OCI-M2 (cell line): ENCODE measurements at regions not wholly inside any gene's neighbourhood (a gene's known extent, or its start where the extent isn't known, plus 50 kb on each side); places are given as distances from the start of the nearest gene placed in this dataset.

Experiments
- DNase-seq: peaks from one replicate; lab custom pipeline; 2025; ENCODE audit not compliant: unreplicated experiment; lab: John Stamatoyannopoulos, UW

DNA sequence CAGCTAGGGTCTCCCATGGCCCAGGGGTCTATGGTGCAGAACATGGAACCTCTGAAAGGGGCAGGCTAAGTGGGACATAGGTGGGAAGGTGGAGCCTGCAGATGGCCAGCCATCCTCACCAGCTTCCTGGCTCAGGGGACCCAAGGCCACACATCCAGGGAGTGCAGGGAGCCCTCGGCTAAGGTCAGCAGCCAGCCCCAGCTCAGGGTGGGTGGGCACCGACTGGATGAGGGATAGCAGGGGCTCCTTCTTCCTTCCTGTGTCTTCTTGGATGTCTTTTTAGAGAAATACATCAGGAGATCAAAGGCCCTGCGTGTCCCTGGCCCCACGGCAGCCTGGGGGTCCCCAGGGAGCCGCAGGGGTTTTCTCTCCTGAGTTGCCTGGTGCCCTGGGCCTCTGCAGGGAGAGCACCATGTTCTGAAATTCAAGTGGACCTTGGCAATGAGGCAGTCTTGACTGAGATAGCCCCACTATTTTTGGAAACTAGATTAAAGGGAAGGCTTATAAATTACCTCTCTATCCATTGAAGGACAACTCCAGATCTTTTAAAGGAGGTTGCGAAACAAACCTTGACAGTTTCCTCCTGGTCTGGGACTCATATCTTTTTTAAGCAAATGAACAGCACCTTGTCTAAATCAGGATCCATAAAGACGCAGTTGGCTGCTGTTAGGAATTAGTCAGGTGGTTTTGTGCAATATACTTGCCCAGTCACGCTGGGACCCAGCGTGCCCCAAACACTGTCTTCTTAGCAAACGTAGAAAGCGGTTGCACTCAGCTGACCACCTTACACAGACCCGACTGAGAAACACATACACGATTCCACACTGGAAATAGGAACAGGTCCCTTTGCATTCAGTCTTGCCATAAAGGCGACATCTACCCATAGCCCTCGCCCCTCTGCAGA is 242.3 kb downstream of the TOMM20 start:
- DNase-seq: no peak

GRCh38 chr1:234885601-234886000 is 243.0 kb downstream of the TOMM20 start:
- no peak for DNase-seq

DNA sequence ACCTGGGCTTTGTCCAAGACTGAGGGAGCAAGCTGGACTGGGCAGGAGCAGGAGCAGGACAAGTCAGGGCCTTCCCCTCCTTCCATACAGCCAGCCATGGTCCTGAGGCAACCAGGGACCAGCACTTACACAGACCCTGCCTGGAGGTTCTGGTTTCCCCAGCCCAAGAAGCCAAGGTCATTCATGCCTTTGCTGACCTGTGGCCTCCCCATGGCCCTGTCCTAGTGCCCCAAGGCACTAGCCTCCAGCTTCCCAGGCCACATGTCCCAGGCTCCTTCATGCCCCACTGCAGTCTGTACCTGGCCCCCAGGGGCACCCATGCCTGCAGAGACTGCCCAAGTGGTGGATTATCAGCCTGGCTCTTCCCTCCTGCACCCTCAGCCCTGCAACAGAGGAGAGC is 243.9 kb downstream of the TOMM20 start:
- DNase-seq: no peak

DNA sequence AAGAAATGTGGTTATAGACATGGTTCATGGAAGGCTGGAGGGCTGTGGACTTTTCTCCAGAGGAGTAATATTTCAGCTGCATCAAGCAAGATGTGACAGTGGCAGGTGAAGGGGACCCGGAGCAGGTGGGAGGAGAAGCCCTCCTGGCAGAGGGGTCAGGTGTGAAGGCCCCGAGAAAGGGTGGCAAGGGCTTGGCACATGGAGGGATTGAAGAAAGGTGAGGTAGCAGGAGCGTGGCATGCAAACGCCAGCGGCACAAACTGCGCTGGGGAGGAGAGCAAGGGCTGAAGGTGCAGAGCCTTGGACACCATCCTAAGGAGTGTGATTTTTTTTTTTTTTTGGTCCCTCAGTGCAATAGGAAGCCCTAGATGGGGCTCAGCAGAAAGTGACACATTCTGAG is 244.6 kb downstream of the TOMM20 start:
- DNase-seq: no peak

- no peak for DNase-seq
These were observed 245.7 kb downstream of the TOMM20 start for GRCh38 chr1:234882898-234883297.

DNA sequence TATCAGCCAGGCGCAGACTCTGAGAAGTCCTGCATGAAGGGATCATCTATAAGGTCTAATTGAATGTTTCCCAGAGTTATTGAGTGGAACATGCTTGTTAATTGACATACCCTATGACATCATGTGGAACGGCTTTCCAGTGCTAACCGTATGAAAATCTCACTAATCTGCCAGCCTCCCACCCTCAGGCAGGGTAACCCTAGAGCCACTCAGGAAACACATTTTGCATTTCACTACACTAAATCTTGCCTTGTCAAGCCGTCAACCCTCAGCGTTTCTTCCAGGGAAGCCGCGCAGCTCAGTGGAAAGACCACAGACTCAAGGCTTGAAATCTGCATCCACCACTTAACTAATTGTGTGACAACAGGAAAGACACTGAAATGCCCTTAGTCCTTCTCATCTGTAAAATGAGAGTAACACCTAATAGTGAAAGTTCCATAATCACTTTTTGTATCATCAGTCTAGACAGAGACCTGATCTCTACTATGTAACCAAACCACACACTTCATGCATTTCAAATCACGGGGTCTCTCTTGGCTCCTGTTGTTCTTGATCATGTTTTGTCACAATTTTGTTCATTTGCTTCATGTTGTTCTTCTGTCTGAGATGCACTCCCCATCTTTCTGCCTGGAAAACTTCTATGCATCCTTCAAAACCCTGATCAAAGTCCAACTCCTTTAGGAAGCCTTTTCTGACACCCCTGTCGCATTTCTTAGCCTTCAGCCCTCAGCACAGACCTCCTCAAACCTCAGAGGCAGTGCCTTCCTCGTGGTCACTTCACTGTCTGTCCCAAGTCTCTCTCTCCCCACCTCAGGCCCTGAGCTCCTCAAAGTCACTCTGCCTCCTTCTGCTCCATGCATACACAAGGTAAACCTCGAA is 246.5 kb downstream of the TOMM20 start:
- no peak for DNase-seq

GRCh38 chr1:234879147-234880080 is 249.2 kb downstream of the TOMM20 start:
- DNase-seq: no peak

DNA sequence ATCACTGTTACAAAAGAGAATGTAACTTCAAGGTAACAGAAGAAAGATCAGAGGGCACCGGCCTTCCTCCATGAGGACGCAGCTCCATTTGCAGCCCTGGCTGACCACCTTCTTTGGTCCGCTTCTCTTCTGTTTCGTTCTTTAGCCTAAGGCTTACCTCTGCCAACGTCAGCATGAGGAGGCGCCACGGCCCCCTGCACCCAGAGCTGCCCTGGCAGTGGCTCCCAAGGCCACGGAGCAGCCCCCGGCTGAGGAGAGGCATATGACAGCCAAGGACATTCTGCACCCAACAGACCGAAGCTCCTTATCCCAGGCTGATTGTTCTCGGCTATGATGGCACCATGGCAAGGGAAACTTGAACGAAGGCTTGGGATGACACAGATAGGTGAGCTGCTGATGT is 250.3 kb downstream of the TOMM20 start:
- DNase-seq: no peak

DNA sequence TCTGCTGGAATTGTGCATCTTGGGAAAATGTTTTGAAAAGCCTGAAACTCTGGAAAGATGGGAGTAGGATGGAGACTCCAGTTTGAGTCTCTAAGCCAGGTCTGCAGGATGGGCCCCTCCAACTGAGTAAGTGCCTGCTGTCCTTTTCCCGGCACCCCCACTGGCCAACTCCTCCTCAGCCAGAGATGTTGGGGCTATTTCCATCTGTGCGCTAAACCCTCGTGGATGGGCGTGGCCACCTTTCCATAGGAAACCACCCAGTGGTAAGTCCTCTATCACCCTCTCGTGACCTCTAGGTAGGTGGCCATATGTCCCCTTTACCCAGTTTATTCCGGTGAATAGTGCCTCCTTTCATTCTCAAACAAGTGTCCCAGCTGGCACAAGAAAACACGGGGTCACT is 250.9 kb downstream of the TOMM20 start:
- no peak for DNase-seq

DNA sequence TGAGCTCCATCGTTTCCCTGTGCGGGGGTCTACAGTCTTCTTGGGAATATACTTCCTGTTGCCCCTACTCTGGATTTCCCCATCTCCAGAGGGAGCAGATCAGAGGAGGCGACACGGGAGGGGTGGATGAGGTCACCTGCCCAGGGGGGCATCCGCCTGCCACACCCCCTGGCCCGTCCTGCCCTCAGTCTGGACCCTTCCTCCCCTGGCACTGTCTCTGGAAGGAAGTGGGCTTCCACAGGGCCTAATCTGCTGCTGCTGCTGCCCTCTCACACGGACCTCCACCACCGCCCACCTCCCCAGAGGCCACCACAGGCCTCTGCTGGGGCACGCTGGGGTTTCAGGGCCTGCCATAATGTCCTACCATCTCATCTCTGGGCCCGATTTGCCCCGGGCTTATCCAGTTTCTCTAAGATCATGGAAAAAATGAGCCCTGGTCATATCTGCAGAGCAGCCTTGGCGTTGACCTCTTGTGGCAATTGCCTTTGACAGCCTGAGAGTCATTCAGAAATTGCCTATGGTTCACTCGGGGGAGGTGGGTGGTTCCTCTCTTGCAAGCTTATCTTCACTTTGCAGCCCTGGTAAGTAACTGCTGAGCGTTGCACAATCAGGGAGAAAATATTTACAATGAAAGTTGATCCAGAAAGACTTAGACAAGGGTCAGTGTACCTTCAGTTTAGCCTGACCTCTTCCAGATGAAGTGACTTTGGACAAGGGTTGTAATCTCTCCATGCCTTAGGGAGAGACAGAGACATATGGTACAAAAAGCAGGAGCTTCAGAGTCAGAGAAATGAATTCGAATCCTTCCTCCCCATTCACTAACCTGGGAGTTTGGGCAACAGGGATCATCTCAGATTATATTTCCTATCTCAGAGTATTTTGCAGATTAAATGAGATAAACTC is 252.4 kb downstream of the TOMM20 start:
- DNase-seq: peak; percentile 79

GRCh38 chr1:234875328-234875952 is 253.2 kb downstream of the TOMM20 start:
- DNase-seq: no peak

DNA sequence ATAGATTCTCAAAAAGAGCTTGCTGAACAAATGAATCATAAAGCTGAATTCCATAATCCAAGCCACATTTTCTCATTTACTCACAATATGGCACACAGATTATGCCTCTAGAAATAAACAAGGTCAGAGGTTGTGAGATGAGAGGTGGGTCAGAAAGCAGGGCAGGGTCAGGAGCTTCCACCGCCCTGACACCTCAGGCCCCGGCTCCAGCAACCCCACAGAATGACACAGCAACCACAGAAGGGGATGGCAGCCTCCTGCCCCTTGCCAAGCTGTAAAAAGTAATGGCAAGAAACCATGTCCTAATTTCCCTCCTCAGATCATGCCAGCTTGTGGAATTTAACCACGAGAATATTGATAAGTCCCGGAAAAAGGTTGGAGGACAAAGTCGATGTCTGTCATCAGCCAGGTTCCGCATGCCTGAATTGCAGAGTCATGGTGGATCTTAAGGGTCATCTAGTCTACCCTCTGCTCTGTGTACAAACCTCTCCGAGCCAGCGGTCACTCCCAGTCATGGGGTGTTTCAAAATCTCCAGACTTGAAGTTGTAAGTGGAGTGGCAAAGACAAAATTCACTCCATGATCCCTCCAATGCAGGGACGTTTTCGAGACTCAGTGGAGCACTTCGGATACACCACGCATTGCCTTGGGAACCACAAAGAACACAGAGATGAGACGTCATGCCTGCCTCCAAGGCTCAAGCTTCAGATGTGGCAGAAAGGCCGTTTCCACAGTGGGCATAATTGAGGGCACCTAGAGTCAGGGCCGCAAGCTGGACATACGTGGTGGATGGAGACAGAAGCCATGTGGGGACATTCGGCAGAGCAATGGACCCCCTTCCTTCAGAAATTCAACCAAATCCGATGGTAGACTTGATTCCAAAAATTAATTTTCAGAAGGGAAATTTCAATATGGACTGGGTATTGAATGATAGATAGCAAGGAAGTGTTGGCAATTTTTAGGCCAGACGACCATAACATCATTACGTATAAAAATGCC is 254.0 kb downstream of the TOMM20 start:
- no peak for DNase-seq

DNA sequence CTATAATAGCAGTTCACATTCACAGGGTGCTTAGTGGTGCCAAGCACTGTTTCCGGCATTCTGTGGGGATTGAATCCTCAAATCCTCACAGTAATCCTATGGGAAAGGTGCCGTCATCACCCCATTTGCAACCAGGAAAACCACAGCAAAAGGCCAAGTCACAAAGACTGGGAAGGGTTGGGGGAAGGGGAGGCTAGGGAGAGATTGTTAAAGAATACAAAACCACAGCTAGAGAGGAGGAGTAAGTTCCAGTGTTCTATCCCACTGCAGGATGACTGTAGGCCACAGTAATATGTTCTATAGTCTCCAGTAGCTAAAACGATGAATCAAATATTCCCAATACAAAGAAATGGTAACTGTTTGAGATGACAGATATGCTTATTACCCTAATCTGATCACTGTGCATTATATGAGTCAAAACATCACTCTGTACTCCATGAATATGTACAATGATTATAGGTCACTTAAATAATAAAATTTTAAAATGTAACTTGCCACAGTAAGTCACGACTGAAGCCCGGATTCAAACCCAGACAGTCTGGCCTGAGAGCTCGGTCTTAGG is 256.8 kb downstream of the TOMM20 start:
- DNase-seq: no peak

- DNase-seq: no peak
These were observed 257.5 kb downstream of the TOMM20 start for GRCh38 chr1:234871039-234871709.

GRCh38 chr1:234870020-234870981 is 258.3 kb downstream of the TOMM20 start:
- no peak for DNase-seq
